H1 (cell line): ENCODE measurements at regions not wholly inside any gene's neighbourhood (a gene's known extent, or its start where the extent isn't known, plus 50 kb on each side); places are given as distances from the start of the nearest gene placed in this dataset.

Experiments
- CTCF ChIA-PET: fragments of 300-600 bp; sonication (Branson Sonifier 250); formaldehyde crosslinking; loops from one replicate; lab custom pipeline; 2021; ENCODE audit not compliant: partially characterized antibody; lab: Charles Lee
- POLR2A ChIA-PET: fragments of 300-600 bp; sonication (Branson Sonifier 250); formaldehyde crosslinking; loops from one replicate; lab custom pipeline; 2021; ENCODE audit warnings: inconsistent platforms; ENCODE audit not compliant: partially characterized antibody; lab: Charles Lee
- DNase-seq, 2 experiments: peaks; one replicate each; pipeline versions ENCODE4 v3.0.0 to v3.0.0-alpha.2; 2010 to 2022; ENCODE audit warnings: low spot score in 2 of 2, low read depth in 1 of 2, mixed read lengths in 1 of 2
- FAIRE-seq: peaks from 2 replicates; lab custom pipeline; 2011; peaks lifted over from hg19 to GRCh38; lab: Jason Lieb, UNC
- H2AFZ ChIP-seq: 2 replicates; pipeline ENCODE4 v1.8.1; 2012; ENCODE audit warnings: low read length, inconsistent platforms
- H2AK5ac ChIP-seq: 2 replicates; pipeline ENCODE4 v1.6.1; 2013; ENCODE audit warnings: low read depth, low read length
- H2BK120ac ChIP-seq: replicated peaks from 2 replicates; pipeline ENCODE3; 2013; ENCODE audit warnings: low read depth, low read length, inconsistent platforms
- H2BK12ac ChIP-seq: 2 replicates; pipeline ENCODE4 v1.6.1; 2013; ENCODE audit warnings: low read depth, low read length
- H2BK15ac ChIP-seq: 2 replicates; pipeline ENCODE4 v1.6.1; 2013; ENCODE audit warnings: low read length
- H2BK20ac ChIP-seq: 2 replicates; pipeline ENCODE4 v1.6.1; 2013; ENCODE audit warnings: low read length
- H2BK5ac ChIP-seq: 2 replicates; pipeline ENCODE4 v1.6.1; 2013; ENCODE audit warnings: low read depth, low read length
- H3K14ac ChIP-seq: 2 replicates; pipeline ENCODE4 v1.6.1; 2013; ENCODE audit warnings: inconsistent platforms; ENCODE audit not compliant: insufficient read length
- H3K18ac ChIP-seq: 2 replicates; pipeline ENCODE4 v1.6.1; 2013; ENCODE audit warnings: low read length; ENCODE audit errors: extremely low read depth
- H3K23ac ChIP-seq: 2 replicates; pipeline ENCODE4 v1.6.1; 2013; ENCODE audit warnings: inconsistent platforms; ENCODE audit not compliant: insufficient read length
- H3K23me2 ChIP-seq: 2 replicates; pipeline ENCODE4 v1.6.1; 2013; ENCODE audit warnings: low read depth, low read length
- H3K27ac ChIP-seq: 2 replicates; pipeline ENCODE4 v1.6.1; 2011; ENCODE audit warnings: low read depth, low read length, inconsistent platforms
- H3K27me3 ChIP-seq, 4 experiments: replicated peaks in 1 of 4; 1 replicate in 1 of 4; 2 replicates in 3 of 4; pipeline versions ENCODE4 v1.6.1 to v1.8.1; 2011 to 2013; ENCODE audit warnings: low read length in 3 of 4, mild to moderate bottlenecking in 3 of 4, inconsistent platforms in 2 of 4, mixed read lengths in 2 of 4, moderate library complexity in 1 of 4; ENCODE audit not compliant: control insufficient read depth in 3 of 4, insufficient read depth in 3 of 4; ENCODE audit errors: extremely low read depth in 1 of 4
- H3K36me3 ChIP-seq, 4 experiments: 2 replicates each; pipeline versions ENCODE4 v1.6.1 to v1.8.1; 2011 to 2013; ENCODE audit warnings: mild to moderate bottlenecking in 4 of 4, low read length in 3 of 4, moderate library complexity in 2 of 4, control low read depth in 1 of 4, inconsistent platforms in 1 of 4; ENCODE audit not compliant: insufficient read depth in 4 of 4, control insufficient read depth in 2 of 4
- H3K4ac ChIP-seq: replicated peaks from 2 replicates; pipeline ENCODE3; 2013; ENCODE audit warnings: low read length, low read depth, mixed read lengths, inconsistent platforms; ENCODE audit not compliant: insufficient read length
- H3K4me1 ChIP-seq, 4 experiments: replicated peaks in 1 of 4; 1 replicate in 1 of 4; 2 replicates in 3 of 4; pipeline versions ENCODE4 v1.6.1 to v1.8.1; 2011 to 2013; ENCODE audit warnings: low read length in 3 of 4, inconsistent platforms in 2 of 4, mixed read lengths in 1 of 4; ENCODE audit not compliant: insufficient read depth in 4 of 4, control insufficient read depth in 3 of 4
- H3K4me2 ChIP-seq, 2 experiments: 2 replicates each; pipeline versions ENCODE4 v1.6.1 to v1.8.1; 2011 to 2013; ENCODE audit warnings: low read depth in 2 of 2, low read length in 2 of 2, control low read depth in 1 of 2, inconsistent platforms in 1 of 2, mild to moderate bottlenecking in 1 of 2; ENCODE audit not compliant: insufficient read depth in 1 of 2
- H3K4me3 ChIP-seq, 4 experiments: fragments of 200-600, 300-600 bp in 1 of 4; sonication (generic), shearing (Covaris generic), sonication (Bioruptor Twin) in 1 of 4; 2 replicates each; pipeline versions ENCODE4 v1.5.1 to v1.8.1; 2011 to 2016; ENCODE audit warnings: low read length in 4 of 4, low read depth in 3 of 4, control low read depth in 2 of 4, inconsistent platforms in 2 of 4, mild to moderate bottlenecking in 2 of 4, mixed read lengths in 1 of 4, moderate library complexity in 1 of 4; ENCODE audit not compliant: insufficient read depth in 2 of 4; ENCODE audit errors: extremely low read depth in 1 of 4
- H3K56ac ChIP-seq: replicated peaks from 2 replicates; pipeline ENCODE3; 2013; ENCODE audit warnings: low read depth, mild to moderate bottlenecking, mixed read lengths, low read length, inconsistent platforms; ENCODE audit not compliant: insufficient read length
- H3K79me1 ChIP-seq: 2 replicates; pipeline ENCODE4 v1.6.1; 2013; ENCODE audit warnings: low read depth, low read length, control low read depth
- H3K79me2 ChIP-seq, 2 experiments: 2 replicates each; pipeline versions ENCODE4 v1.6.1 to v1.8.1; 2012 to 2013; ENCODE audit warnings: low read length in 2 of 2, mild to moderate bottlenecking in 2 of 2, inconsistent platforms in 1 of 2; ENCODE audit not compliant: insufficient read depth in 2 of 2, control insufficient read depth in 1 of 2
- H3K9ac ChIP-seq, 4 experiments: replicated peaks in 1 of 4; 1 replicate in 1 of 4; 2 replicates in 3 of 4; pipeline versions ENCODE4 v1.6.1 to v1.8.1; 2011 to 2013; ENCODE audit warnings: low read depth in 3 of 4, low read length in 3 of 4, control low read depth in 2 of 4, mild to moderate bottlenecking in 2 of 4, moderate library complexity in 2 of 4, inconsistent platforms in 1 of 4; ENCODE audit errors: extremely low read depth in 1 of 4
- H3K9me3 ChIP-seq, 2 experiments: 2 replicates each; pipeline versions ENCODE4 v1.6.1 to v1.8.1; 2012 to 2013; ENCODE audit warnings: mild to moderate bottlenecking in 2 of 2, moderate library complexity in 2 of 2, control low read depth in 1 of 2, inconsistent platforms in 1 of 2, low read depth in 1 of 2, low read length in 1 of 2, mixed read lengths in 1 of 2; ENCODE audit not compliant: insufficient read depth in 2 of 2
- H4K20me1 ChIP-seq, 2 experiments: replicated peaks in 1 of 2; 2 replicates each; pipeline versions ENCODE3 to v1.8.1; 2011 to 2013; ENCODE audit warnings: inconsistent platforms in 2 of 2, low read length in 2 of 2, mild to moderate bottlenecking in 1 of 2; ENCODE audit not compliant: insufficient read depth in 2 of 2, control insufficient read depth in 1 of 2
- H4K5ac ChIP-seq: 2 replicates; pipeline ENCODE4 v1.6.1; 2013; ENCODE audit warnings: low read length, low read depth, mixed read lengths, inconsistent platforms; ENCODE audit not compliant: insufficient read length
- H4K8ac ChIP-seq: 2 replicates; pipeline ENCODE4 v1.8.0; 2013; ENCODE audit warnings: mild to moderate bottlenecking, moderate library complexity, low read length, inconsistent platforms; ENCODE audit not compliant: insufficient read depth; ENCODE audit errors: extremely low read depth
- H4K91ac ChIP-seq: replicated peaks from 2 replicates; pipeline ENCODE3; 2013; ENCODE audit warnings: low read length, mixed read lengths, inconsistent platforms; ENCODE audit not compliant: insufficient read length
- CHD7 ChIP-seq: fragments of 300-600 bp; sonication (generic); IDR thresholded peaks from 2 replicates; pipeline ENCODE4 v1.7.1; 2012; ENCODE audit warnings: low read length, moderate library complexity, mild to moderate bottlenecking, inconsistent platforms; ENCODE audit not compliant: insufficient replicate concordance
- WGBS, 2 experiments: shearing (Covaris generic) in 1 of 2; methylation state at CpG; one replicate each; pipeline versions ENCODE4 v1.1.6 to v1.1.7; 2013 to 2015; ENCODE audit warnings: low lambda C conversion rate in 2 of 2, mixed read lengths in 2 of 2, inconsistent platforms in 1 of 2, low coverage in 1 of 2, missing lambda C conversion rate in 1 of 2; ENCODE audit not compliant: insufficient replicate concordance in 2 of 2, insufficient coverage in 1 of 2, insufficient read length in 1 of 2; ENCODE audit errors: extremely low coverage in 1 of 2, missing lambda C conversion rate in 1 of 2; 5-methylcytosine and 5-hydroxymethylcytosine counted together

GRCh38 chr14:85188836-85189235, 341.1 kb upstream of the FLRT2 start:
- DNase-seq (no peak), FAIRE-seq (no peak)
- H2AK5ac ChIP-seq, result no peak overlapping the region
- H3K4ac ChIP-seq, result no peak overlapping the region
- no peaks in the 10 kb centered on the region for H3K27me3 ChIP-seq
- no peak overlapping the region for H4K8ac ChIP-seq
- no peak overlapping the region for H3K18ac ChIP-seq
- H2BK120ac ChIP-seq, result no peak overlapping the region
- no peaks in the 10 kb centered on the region for H3K4me1 ChIP-seq
- H2AFZ ChIP-seq, result no peak overlapping the region
- no peaks in the 10 kb centered on the region for H3K9me3 ChIP-seq
- no peaks in the 10 kb centered on the region for H4K20me1 ChIP-seq
- H3K4me3 ChIP-seq, result no peak overlapping the region
- H3K79me1 ChIP-seq, result no peaks in the 10 kb centered on the region
- H2BK12ac ChIP-seq, result no peak overlapping the region
- H3K23ac ChIP-seq, result no peak overlapping the region
- H3K14ac ChIP-seq, result no peak overlapping the region
- no peaks in the 10 kb centered on the region for H3K36me3 ChIP-seq
- H3K79me2 ChIP-seq, result no peaks in the 10 kb centered on the region
- no peak overlapping the region for H3K9ac ChIP-seq
- no peak overlapping the region for H2BK20ac ChIP-seq
- no peak overlapping the region for H3K56ac ChIP-seq
- no peak overlapping the region for H4K5ac ChIP-seq
- no peak overlapping the region for H3K4me2 ChIP-seq
- WGBS, 2 experiments, result 92% methylated on average over 1 of the region's 1 CpG; no CpG with 5 or more reads in 1 of the 2 experiments
- no peak overlapping the region for H2BK15ac ChIP-seq
- POLR2A ChIA-PET, result interaction anchor here (0.6 kb wide), 1 partner anchor 50 kb away, joined by 3 read pairs; no protein-coding TSS in a partner anchor
- CTCF ChIA-PET, result no interaction called here
- H3K23me2 ChIP-seq, result no peaks in the 10 kb centered on the region
- H3K27ac ChIP-seq, result no peak overlapping the region
- H2BK5ac ChIP-seq, result no peak overlapping the region
- no peak overlapping the region for H4K91ac ChIP-seq
- no peak for TF ChIP-seq CHD7
